Neural crest cell (in vitro differentiated cells): ENCODE measurements at regions not wholly inside any gene's neighbourhood (a gene's known extent, or its start where the extent isn't known, plus 50 kb on each side); places are given as distances from the start of the nearest gene placed in this dataset.
"Not testable (repeated sequence)": the region's sequence is repeated elsewhere in the genome, so short reads cannot be mapped to it uniquely, and the experiment has no call there.

ENCODE experiments used
- DNase-seq: peaks from one replicate; pipeline ENCODE4 v3.0.0; 2021; ENCODE audit warnings: low read depth, mixed read lengths, low spot score
- H3K27ac Mint-ChIP-seq: one replicate; pipeline ENCODE4 v1.8.0; 2021; ENCODE audit warnings: mild to moderate bottlenecking, mixed read lengths; ENCODE audit not compliant: unreplicated experiment
- H3K27me3 Mint-ChIP-seq: 2 replicates; pipeline ENCODE4 v1.8.0; 2021; ENCODE audit warnings: low read depth, mild to moderate bottlenecking, mixed read lengths
- H3K36me3 Mint-ChIP-seq: 2 replicates; pipeline ENCODE4 v1.8.0; 2021; ENCODE audit warnings: low read depth, mild to moderate bottlenecking, mixed read lengths
- H3K4me1 Mint-ChIP-seq: 2 replicates; pipeline ENCODE4 v1.8.0; 2021; ENCODE audit warnings: mixed read lengths
- H3K4me3 Mint-ChIP-seq: one replicate; pipeline ENCODE4 v1.8.0; 2021; ENCODE audit warnings: mild to moderate bottlenecking, mixed read lengths
- H3K9me3 Mint-ChIP-seq: 2 replicates; pipeline ENCODE4 v1.8.0; 2021; ENCODE audit warnings: mixed read lengths
- CTCF ChIP-seq: fragments of 200-600 bp; sonication (generic); conservative IDR thresholded peaks from 2 replicates; pipeline ENCODE4 v1.5.0; 2021; ENCODE audit warnings: antibody characterized with exemption, mild to moderate bottlenecking

- Mint-ChIP-seq H3K36me3 (no peaks in the 10 kb centered on the region), H3K27me3 (no peaks in the 10 kb centered on the region)
Observed at GRCh38 chr10:33869028-33869427, 534.6 kb upstream of the NRP1 start.

GRCh38 chr10:33867199-33867789 lies 532.8 kb upstream of the NRP1 start:
- H3K4me1 Mint-ChIP-seq, H3K9me3 Mint-ChIP-seq, H3K27me3 Mint-ChIP-seq, H3K27ac Mint-ChIP-seq, H3K36me3 Mint-ChIP-seq, DNase-seq, H3K4me3 Mint-ChIP-seq: not testable (repeated sequence)

More at GRCh38 chr10:33869028-33869427, 534.6 kb upstream of the NRP1 start:
- no peak for TF ChIP-seq CTCF
- Mint-ChIP-seq H3K27ac (no peak overlapping the region), H3K9me3 (peaks cover 2% of the 10 kb centered on the region), H3K4me1 (no peaks in the 10 kb centered on the region), H3K4me3 (no peak overlapping the region)
- no peak for DNase-seq

- TF ChIP-seq CTCF, result no peak
- no peaks in the 10 kb centered on the region for H3K27me3 Mint-ChIP-seq
- no peak overlapping the region for H3K4me3 Mint-ChIP-seq
- peaks cover 6% of the 10 kb centered on the region for H3K4me1 Mint-ChIP-seq
- no peaks in the 10 kb centered on the region for H3K9me3 Mint-ChIP-seq
- H3K27ac Mint-ChIP-seq, result no peak overlapping the region
- H3K36me3 Mint-ChIP-seq, result no peaks in the 10 kb centered on the region
- no peak for DNase-seq
Observed at GRCh38 chr10:33863352-33863751, 528.9 kb upstream of the NRP1 start.

GRCh38 chr10:33862536-33863105 lies 528.2 kb upstream of the NRP1 start:
- H3K27me3 Mint-ChIP-seq, result no peaks in the 10 kb centered on the region
- no peak overlapping the region for H3K4me3 Mint-ChIP-seq
- no peaks in the 10 kb centered on the region for H3K9me3 Mint-ChIP-seq
- H3K36me3 Mint-ChIP-seq, result no peaks in the 10 kb centered on the region
- peak overlapping the region; percentile 12 for H3K27ac Mint-ChIP-seq
- H3K4me1 Mint-ChIP-seq, result peaks cover 7% of the 10 kb centered on the region
- TF ChIP-seq CTCF, result no peak
- no peak for DNase-seq

- Mint-ChIP-seq H3K4me1 (peaks cover 7% of the 10 kb centered on the region), H3K4me3 (no peak overlapping the region), H3K9me3 (no peaks in the 10 kb centered on the region), H3K36me3 (no peaks in the 10 kb centered on the region), H3K27ac (no peak overlapping the region), H3K27me3 (no peaks in the 10 kb centered on the region)
- DNase-seq, result no peak
- TF ChIP-seq CTCF, result no peak
Observed at GRCh38 chr10:33861833-33862232, 527.4 kb upstream of the NRP1 start.

GRCh38 chr10:33861016-33861704 lies 526.7 kb upstream of the NRP1 start:
- Mint-ChIP-seq H3K9me3 (no peaks in the 10 kb centered on the region), H3K4me1 (peaks cover 7% of the 10 kb centered on the region), H3K27ac (no peak overlapping the region), H3K4me3 (no peak overlapping the region), H3K36me3 (no peaks in the 10 kb centered on the region), H3K27me3 (no peaks in the 10 kb centered on the region)
- DNase-seq, result no peak
- no peak for TF ChIP-seq CTCF
